ENCODE measurements at regions not wholly inside any gene's neighbourhood (a gene's known extent, or its start where the extent isn't known, plus 50 kb on each side); places are given as distances from the start of the nearest gene placed in this dataset.

DNA sequence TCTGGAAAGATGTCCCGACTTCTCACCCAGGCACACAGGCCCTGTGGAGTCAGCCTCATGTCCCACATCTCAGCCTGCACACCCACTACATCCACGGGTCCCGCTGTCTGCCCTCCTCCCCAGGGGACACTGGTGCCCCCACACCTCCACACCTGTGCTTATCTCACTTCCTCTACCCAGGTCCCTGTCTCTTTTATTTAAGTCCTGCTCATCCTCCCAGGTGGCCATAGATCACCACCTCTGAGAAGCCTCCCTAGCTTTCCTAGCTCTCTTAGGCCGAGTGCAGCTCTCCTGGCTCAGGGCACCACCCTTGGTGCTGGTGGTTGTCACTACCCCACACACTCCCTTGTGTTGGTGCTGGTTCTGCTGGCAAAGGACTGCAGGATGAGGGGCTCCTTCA lies 143.6 kb upstream of the PITX1 start:
- H3K4me3 ChIP-seq: no peak overlapping the region
- H3K36me3 ChIP-seq (ENCODE audit: insufficient read depth in 1 of 2, low read depth in 1 of 2): no peaks in the 10 kb centered on the region
- DNase-seq (no peak), ATAC-seq (no peak)
- H3K4me1 ChIP-seq: no peaks in the 10 kb centered on the region
- 85 to 93% (median 92%) methylated on average over 4 of the region's 4 CpGs for WGBS, 3 donors
- H3K27ac ChIP-seq: no peak overlapping the region
- H3K9me3 ChIP-seq: no peaks in the 10 kb centered on the region
- TF ChIP-seq CTCF (IDR thresholded peaks at IDR 0.05): no peak
- intact Hi-C loops (cut with DNase I): loop anchor here in 1 of 2 donors (2.0 kb wide), 1 partner anchor 23 kb away; no protein-coding TSS in a partner anchor
- H3K27me3 ChIP-seq (ENCODE audit: insufficient read depth in 3 of 3, low read length in 2 of 3): no peaks in the 10 kb centered on the region

DNA sequence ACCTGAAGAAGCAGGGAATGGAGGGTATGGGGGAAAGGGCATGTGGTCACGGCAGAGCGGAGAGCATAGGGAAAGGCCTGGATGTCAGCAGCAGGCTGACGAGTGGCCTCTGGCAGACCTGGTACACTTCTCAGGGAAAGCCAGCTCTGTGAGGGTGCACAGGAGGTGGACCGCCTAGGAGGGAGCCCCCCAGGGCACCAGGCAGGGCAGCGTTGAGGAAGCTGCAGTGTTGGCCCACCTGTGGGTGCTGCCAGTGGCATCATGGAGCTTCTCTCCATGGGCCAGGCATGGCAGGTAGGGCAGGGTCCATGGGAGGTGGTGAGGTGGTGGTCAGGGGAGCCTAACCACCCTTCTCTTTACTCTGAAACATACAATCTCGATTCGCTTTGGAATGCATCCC lies 143.0 kb upstream of the PITX1 start:
- no peak overlapping the region for H3K27ac ChIP-seq
- no peaks in the 10 kb centered on the region for H3K27me3 ChIP-seq (ENCODE audit: insufficient read depth in 3 of 3, low read length in 2 of 3)
- intact Hi-C loops (cut with DNase I): loop anchor here in 1 of 2 donors (2.0 kb wide), 1 partner anchor 22 kb away; no protein-coding TSS in a partner anchor
- no peak for TF ChIP-seq CTCF (IDR thresholded peaks at IDR 0.05)
- DNase-seq (no peak), ATAC-seq (no peak)
- H3K4me3 ChIP-seq: no peak overlapping the region
- no peaks in the 10 kb centered on the region for H3K36me3 ChIP-seq (ENCODE audit: insufficient read depth in 1 of 2, low read depth in 1 of 2)
- WGBS, 3 donors: 93 to 97% (median 94%) methylated on average over 7 of the region's 7 CpGs
- no peaks in the 10 kb centered on the region for H3K4me1 ChIP-seq
- H3K9me3 ChIP-seq: no peaks in the 10 kb centered on the region

- ATAC-seq (peak in 1 of 4 donors; percentile 70), DNase-seq (no peak)
- Histone ChIP-seq H3K27ac (no peak overlapping the region), H3K9me3 (no peaks in the 10 kb centered on the region), H3K36me3 (ENCODE audit: insufficient read depth in 1 of 2, low read depth in 1 of 2) (no peaks in the 10 kb centered on the region), H3K27me3 (ENCODE audit: insufficient read depth in 3 of 3, low read length in 2 of 3) (no peaks in the 10 kb centered on the region), H3K4me3 (no peak overlapping the region), H3K4me1 (no peaks in the 10 kb centered on the region)
- intact Hi-C loops (cut with DNase I): no loop called here
- peak; percentile 13 for TF ChIP-seq CTCF (IDR thresholded peaks at IDR 0.05)
- 64 to 74% (median 70%) methylated on average over 8 of the region's 8 CpGs for WGBS, 3 donors
Measured at GRCh38 chr5:135174315-135175096, 140.5 kb upstream of the PITX1 start.

- no peaks in the 10 kb centered on the region for H3K27me3 ChIP-seq (ENCODE audit: insufficient read depth in 3 of 3, low read length in 2 of 3)
- no peak overlapping the region for H3K4me3 ChIP-seq
- no peak overlapping the region for H3K27ac ChIP-seq
- H3K4me1 ChIP-seq: no peaks in the 10 kb centered on the region
- DNase-seq: no peak
- no peak for TF ChIP-seq CTCF (IDR thresholded peaks at IDR 0.05)
- intact Hi-C loops (cut with DNase I): no loop called here
- no peaks in the 10 kb centered on the region for H3K9me3 ChIP-seq
- H3K36me3 ChIP-seq (ENCODE audit: insufficient read depth in 1 of 2, low read depth in 1 of 2): no peaks in the 10 kb centered on the region
- ATAC-seq: no peak
- WGBS, 3 donors: 72 to 92% (median 76%) methylated on average over 6 of the region's 6 CpGs
Measured at GRCh38 chr5:135173662-135174290, 139.7 kb upstream of the PITX1 start.

Data from psoas muscle (tissue), 7 donors.